H9 (cell line): ENCODE measurements at regions not wholly inside any gene's neighbourhood (a gene's known extent, or its start where the extent isn't known, plus 50 kb on each side); places are given as distances from the start of the nearest gene placed in this dataset.

Experiments
- DNase-seq: peaks from one replicate; pipeline ENCODE4 v3.0.0-alpha.2; 2017
- H2AFZ ChIP-seq: one replicate; pipeline ENCODE4 v1.6.1; 2013; ENCODE audit warnings: mild to moderate bottlenecking, low read length, control low read depth, moderate library complexity
- H2AK5ac ChIP-seq: 2 replicates; pipeline ENCODE4 v1.6.1; 2013; ENCODE audit warnings: low read length, control low read depth, mixed read lengths; ENCODE audit not compliant: insufficient read length
- H2BK120ac ChIP-seq: one replicate; pipeline ENCODE4 v1.6.1; 2013; ENCODE audit warnings: low read depth, mild to moderate bottlenecking, low read length, control low read depth, inconsistent platforms; ENCODE audit not compliant: poor library complexity, severe bottlenecking
- H2BK12ac ChIP-seq: 2 replicates; pipeline ENCODE4 v1.6.1; 2013; ENCODE audit warnings: low read length, control low read depth, mixed read lengths, low read depth; ENCODE audit not compliant: insufficient read length
- H2BK15ac ChIP-seq: 2 replicates; pipeline ENCODE4 v1.6.1; 2013; ENCODE audit warnings: low read depth, low read length, control low read depth
- H2BK20ac ChIP-seq: one replicate; pipeline ENCODE4 v1.6.1; 2013; ENCODE audit warnings: low read depth, mild to moderate bottlenecking, low read length, control low read depth, inconsistent platforms; ENCODE audit not compliant: poor library complexity, severe bottlenecking
- H2BK5ac ChIP-seq: 2 replicates; pipeline ENCODE4 v1.6.1; 2013; ENCODE audit warnings: low read length, control low read depth, mixed read lengths; ENCODE audit not compliant: insufficient read length
- H3K14ac ChIP-seq: 2 replicates; pipeline ENCODE4 v1.6.1; 2013; ENCODE audit warnings: low read length, control low read depth; ENCODE audit not compliant: insufficient read depth
- H3K18ac ChIP-seq: 2 replicates; pipeline ENCODE4 v1.6.1; 2013; ENCODE audit warnings: low read depth, mild to moderate bottlenecking, mixed read lengths, low read length, control low read depth; ENCODE audit not compliant: insufficient read length
- H3K23ac ChIP-seq: 2 replicates; pipeline ENCODE4 v1.6.1; 2013; ENCODE audit warnings: low read length, control low read depth, mixed read lengths, low read depth; ENCODE audit not compliant: insufficient read length
- H3K23me2 ChIP-seq: 2 replicates; pipeline ENCODE4 v1.6.1; 2013; ENCODE audit warnings: low read depth, mild to moderate bottlenecking, mixed read lengths, low read length, control low read depth; ENCODE audit not compliant: insufficient read length, poor library complexity, severe bottlenecking
- H3K27ac ChIP-seq: 2 replicates; pipeline ENCODE4 v1.5.1; 2013; ENCODE audit warnings: low read length, control low read depth, mixed read lengths, low read depth; ENCODE audit not compliant: insufficient read length
- H3K27me3 ChIP-seq: 2 replicates; pipeline ENCODE4 v1.6.1; 2013; ENCODE audit warnings: low read length, control low read depth, inconsistent platforms; ENCODE audit not compliant: insufficient read depth
- H3K4ac ChIP-seq: 2 replicates; pipeline ENCODE4 v1.6.1; 2013; ENCODE audit warnings: low read depth, mild to moderate bottlenecking, control low read depth, inconsistent platforms, low read length, moderate library complexity
- H3K4me1 ChIP-seq: 2 replicates; pipeline ENCODE4 v1.6.1; 2013; ENCODE audit warnings: low read length, control low read depth, inconsistent platforms; ENCODE audit not compliant: insufficient read depth
- H3K4me2 ChIP-seq: 2 replicates; pipeline ENCODE4 v1.6.1; 2013; ENCODE audit warnings: low read length, control low read depth, mixed read lengths; ENCODE audit not compliant: insufficient read length, insufficient read depth
- H3K56ac ChIP-seq: 2 replicates; pipeline ENCODE4 v1.6.1; 2013; ENCODE audit warnings: low read depth, mild to moderate bottlenecking, mixed read lengths, low read length, control low read depth; ENCODE audit not compliant: insufficient read length
- H3K79me1 ChIP-seq: 2 replicates; pipeline ENCODE4 v1.6.1; 2013; ENCODE audit warnings: low read depth, mild to moderate bottlenecking, moderate library complexity, low read length, control low read depth, inconsistent platforms; ENCODE audit not compliant: insufficient read depth, poor library complexity, severe bottlenecking
- H3K79me2 ChIP-seq: 2 replicates; pipeline ENCODE4 v1.6.1; 2013; ENCODE audit warnings: low read length, control low read depth, inconsistent platforms; ENCODE audit not compliant: insufficient read depth
- H3K9ac ChIP-seq: 2 replicates; pipeline ENCODE4 v1.6.1; 2013; ENCODE audit warnings: low read length, control low read depth, mixed read lengths; ENCODE audit not compliant: insufficient read length; ENCODE audit errors: extremely low read depth
- H3K9me3 ChIP-seq: one replicate; pipeline ENCODE4 v1.6.1; 2013; ENCODE audit warnings: low read depth, low read length, inconsistent platforms; ENCODE audit not compliant: control insufficient read depth
- H3T11ph ChIP-seq: one replicate; pipeline ENCODE4 v1.6.1; 2013; ENCODE audit warnings: mild to moderate bottlenecking, low read length, control low read depth, inconsistent platforms
- H4K20me1 ChIP-seq: one replicate; pipeline ENCODE4 v1.6.1; 2013; ENCODE audit not compliant: control insufficient read depth, insufficient read length, insufficient read depth
- H4K5ac ChIP-seq: 2 replicates; pipeline ENCODE4 v1.6.1; 2013; ENCODE audit warnings: low read depth, mild to moderate bottlenecking, mixed read lengths, low read length, control low read depth; ENCODE audit not compliant: insufficient read length
- H4K8ac ChIP-seq: replicated peaks from 2 replicates; pipeline ENCODE4 v1.6.1; 2013; ENCODE audit warnings: low read length, control low read depth, mixed read lengths, low read depth; ENCODE audit not compliant: insufficient read length
- H4K91ac ChIP-seq: 2 replicates; pipeline ENCODE4 v1.6.1; 2013; ENCODE audit warnings: low read depth, mild to moderate bottlenecking, moderate library complexity, mixed read lengths, low read length, control low read depth; ENCODE audit not compliant: insufficient read length
- H3K27ac Mint-ChIP-seq, 3 experiments: 2 replicates in 2 of 3; 3 replicates in 1 of 3; pipeline ENCODE4 v1.8.0; 2020 to 2021; ENCODE audit warnings: mixed read lengths in 3 of 3, mild to moderate bottlenecking in 1 of 3, moderate library complexity in 1 of 3
- H3K27me3 Mint-ChIP-seq: 2 replicates; pipeline ENCODE4 v1.8.0; 2021; ENCODE audit warnings: low read depth, mild to moderate bottlenecking, moderate library complexity, mixed read lengths
- H3K36me3 Mint-ChIP-seq, 3 experiments: 2 replicates in 2 of 3; 3 replicates in 1 of 3; pipeline ENCODE4 v1.8.0; 2020 to 2021; ENCODE audit warnings: low read depth in 3 of 3, mixed read lengths in 3 of 3; ENCODE audit not compliant: insufficient read depth in 1 of 3
- H3K4me1 Mint-ChIP-seq, 2 experiments: 2 replicates each; pipeline ENCODE4 v1.8.0; 2020; ENCODE audit warnings: mixed read lengths in 2 of 2
- H3K4me3 Mint-ChIP-seq, 2 experiments: 2 replicates in 1 of 2; 3 replicates in 1 of 2; pipeline ENCODE4 v1.8.0; 2020 to 2021; ENCODE audit warnings: mild to moderate bottlenecking in 2 of 2, mixed read lengths in 2 of 2, moderate library complexity in 1 of 2
- H3K9me3 Mint-ChIP-seq, 2 experiments: 2 replicates in 1 of 2; 3 replicates in 1 of 2; pipeline ENCODE4 v1.8.0; 2020; ENCODE audit warnings: mild to moderate bottlenecking in 2 of 2, mixed read lengths in 2 of 2, moderate library complexity in 1 of 2
- TF ChIP-seq, protein P1 (sequence below): fragments of 200-600 bp; sonication (generic); conservative IDR thresholded peaks from 3 replicates; pipeline ENCODE4 v1.8.0; 2021; ENCODE audit warnings: antibody characterized with exemption, mild to moderate bottlenecking

DNA sequence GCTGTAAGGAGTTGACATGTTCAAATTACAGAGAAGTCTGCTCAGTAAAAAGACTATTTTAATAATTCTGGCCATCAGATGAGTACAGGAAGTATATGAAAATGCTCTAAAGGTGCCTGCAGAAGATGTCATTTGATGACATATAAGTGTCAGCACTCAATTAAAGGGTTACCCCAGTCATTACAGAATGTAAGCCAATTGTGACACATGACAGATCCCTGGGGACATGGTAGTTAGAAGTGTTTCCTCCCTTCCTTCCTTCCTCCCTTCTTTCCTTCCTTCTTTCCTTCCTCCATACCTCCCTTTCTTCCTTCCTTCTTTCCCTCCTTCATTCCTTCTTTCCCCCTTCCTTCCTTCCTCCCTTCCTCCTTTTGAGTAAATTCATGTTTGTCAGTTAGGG lies 453.0 kb downstream of the RAPGEF2 start:
- no peak overlapping the region for H3K4me3 Mint-ChIP-seq
- no peaks in the 10 kb centered on the region for H4K20me1 ChIP-seq
- H3K27me3 ChIP-seq = no peaks in the 10 kb centered on the region
- H4K8ac ChIP-seq = no peak overlapping the region
- no peak overlapping the region for H2BK20ac ChIP-seq
- peaks cover 0 to 8% (median 5%) of the 10 kb centered on the region in 3 experiments; a peak in 2 of 7 replicates for H3K36me3 Mint-ChIP-seq
- H3T11ph ChIP-seq = no peak overlapping the region
- no peak overlapping the region for H3K4ac ChIP-seq
- peaks cover 10 to 16% of the 10 kb centered on the region in 2 experiments for H3K4me1 Mint-ChIP-seq
- H3K27ac Mint-ChIP-seq = no peak overlapping the region; a peak in 1 of 7 replicates
- no peak overlapping the region for H4K5ac ChIP-seq
- no peaks in the 10 kb centered on the region for H3K27me3 Mint-ChIP-seq
- no peak overlapping the region for H3K14ac ChIP-seq
- H3K9me3 Mint-ChIP-seq = peaks cover 0 to 3% of the 10 kb centered on the region in 2 experiments; a peak in 2 of 5 replicates
- H3K9ac ChIP-seq = no peak overlapping the region
- no peak for DNase-seq
- H2BK12ac ChIP-seq = no peak overlapping the region
- H3K23me2 ChIP-seq = no peaks in the 10 kb centered on the region
- TF ChIP-seq, protein P1, sequence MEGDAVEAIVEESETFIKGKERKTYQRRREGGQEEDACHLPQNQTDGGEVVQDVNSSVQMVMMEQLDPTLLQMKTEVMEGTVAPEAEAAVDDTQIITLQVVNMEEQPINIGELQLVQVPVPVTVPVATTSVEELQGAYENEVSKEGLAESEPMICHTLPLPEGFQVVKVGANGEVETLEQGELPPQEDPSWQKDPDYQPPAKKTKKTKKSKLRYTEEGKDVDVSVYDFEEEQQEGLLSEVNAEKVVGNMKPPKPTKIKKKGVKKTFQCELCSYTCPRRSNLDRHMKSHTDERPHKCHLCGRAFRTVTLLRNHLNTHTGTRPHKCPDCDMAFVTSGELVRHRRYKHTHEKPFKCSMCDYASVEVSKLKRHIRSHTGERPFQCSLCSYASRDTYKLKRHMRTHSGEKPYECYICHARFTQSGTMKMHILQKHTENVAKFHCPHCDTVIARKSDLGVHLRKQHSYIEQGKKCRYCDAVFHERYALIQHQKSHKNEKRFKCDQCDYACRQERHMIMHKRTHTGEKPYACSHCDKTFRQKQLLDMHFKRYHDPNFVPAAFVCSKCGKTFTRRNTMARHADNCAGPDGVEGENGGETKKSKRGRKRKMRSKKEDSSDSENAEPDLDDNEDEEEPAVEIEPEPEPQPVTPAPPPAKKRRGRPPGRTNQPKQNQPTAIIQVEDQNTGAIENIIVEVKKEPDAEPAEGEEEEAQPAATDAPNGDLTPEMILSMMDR = no peak
- no peak overlapping the region for H2AFZ ChIP-seq
- H3K27ac ChIP-seq = no peak overlapping the region
- H3K23ac ChIP-seq = no peak overlapping the region
- no peaks in the 10 kb centered on the region for H3K79me1 ChIP-seq
- no peak overlapping the region for H3K4me2 ChIP-seq
- no peak overlapping the region for H2BK120ac ChIP-seq
- H2BK15ac ChIP-seq = no peak overlapping the region
- no peaks in the 10 kb centered on the region for H3K4me1 ChIP-seq
- peaks cover 8% of the 10 kb centered on the region for H3K9me3 ChIP-seq
- no peak overlapping the region for H3K18ac ChIP-seq
- H3K79me2 ChIP-seq = no peaks in the 10 kb centered on the region
- no peak overlapping the region for H3K56ac ChIP-seq
- H4K91ac ChIP-seq = no peak overlapping the region
- H2BK5ac ChIP-seq = no peak overlapping the region
- no peak overlapping the region for H2AK5ac ChIP-seq
